Astrocyte of the hippocampus (primary cell): ENCODE measurements at regions not wholly inside any gene's neighbourhood (a gene's known extent, or its start where the extent isn't known, plus 50 kb on each side); places are given as distances from the start of the nearest gene placed in this dataset.
"Not testable (repeated sequence)": the region's sequence is repeated elsewhere in the genome, so short reads cannot be mapped to it uniquely, and the experiment has no call there.

Experiments used
- DNase-seq: peaks from one replicate; pipeline ENCODE4 v3.0.0; 2011; ENCODE audit warnings: low read depth, low spot score

GRCh38 chr17:45585794-45586650, 95.5 kb upstream of the PLEKHM1 start:
- DNase-seq, result peak; percentile 71

- DNase-seq, result not testable (repeated sequence)
These were observed 96.1 kb upstream of the PLEKHM1 start for GRCh38 chr17:45586651-45586934.

GRCh38 chr17:45592433-45592923, 102.0 kb upstream of the PLEKHM1 start:
- peak; percentile 64 for DNase-seq

- not testable (repeated sequence) for DNase-seq
These were observed 105.8 kb upstream of the PLEKHM1 start for GRCh38 chr17:45596347-45596746.

- DNase-seq, result not testable (repeated sequence)
These were observed 109.8 kb upstream of the PLEKHM1 start for GRCh38 chr17:45600052-45601012.

GRCh38 chr17:45601013-45601412, 110.5 kb upstream of the PLEKHM1 start:
- DNase-seq, result not testable (repeated sequence)

GRCh38 chr17:45601605-45602539, 111.4 kb upstream of the PLEKHM1 start:
- not testable (repeated sequence) for DNase-seq

GRCh38 chr17:45605751-45606150, 115.2 kb upstream of the PLEKHM1 start:
- not testable (repeated sequence) for DNase-seq

- peak; percentile 10 for DNase-seq
These were observed 129.5 kb upstream of the PLEKHM1 start for GRCh38 chr17:45619984-45620405.

GRCh38 chr17:45620468-45620867, 129.9 kb upstream of the PLEKHM1 start:
- DNase-seq, result peak; percentile 34

- not testable (repeated sequence) for DNase-seq
These were observed 130.6 kb upstream of the PLEKHM1 start for GRCh38 chr17:45621087-45621486.

- DNase-seq, result not testable (repeated sequence)
These were observed 131.8 kb upstream of the PLEKHM1 start for GRCh38 chr17:45622295-45622694.

- DNase-seq, result no peak
These were observed 137.5 kb upstream of the PLEKHM1 start for GRCh38 chr17:45628019-45628418.

- DNase-seq, result no peak
These were observed 141.4 kb upstream of the PLEKHM1 start for GRCh38 chr17:45631941-45632340.

GRCh38 chr17:45639297-45639849, 144.7 kb upstream of the CRHR1 start:
- no peak for DNase-seq

GRCh38 chr17:45640141-45640850, 143.8 kb upstream of the CRHR1 start:
- DNase-seq, result peak; percentile 88

- no peak for DNase-seq
These were observed 142.6 kb upstream of the CRHR1 start for GRCh38 chr17:45641541-45641940.

- DNase-seq, result no peak
These were observed 140.5 kb upstream of the CRHR1 start for GRCh38 chr17:45643591-45643990.

- DNase-seq, result not testable (repeated sequence)
These were observed 139.5 kb upstream of the CRHR1 start for GRCh38 chr17:45644637-45645036.

GRCh38 chr17:45645330-45645729, 138.8 kb upstream of the CRHR1 start:
- no peak for DNase-seq
